Activated naive CD4-positive, alpha-beta T cell treated with anti-CD3 and anti-CD28 coated beads for 36 hours (primary cell): ENCODE measurements at regions not wholly inside any gene's neighbourhood (a gene's known extent, or its start where the extent isn't known, plus 50 kb on each side); places are given as distances from the start of the nearest gene placed in this dataset.

Experiments
- CTCF ChIA-PET: fragments of 350-600 bp; sonication (Branson Sonifier 250); formaldehyde crosslinking; loops from one replicate; lab custom pipeline; 2021; ENCODE audit warnings: antibody characterized with exemption; lab: Charles Lee
- DNase-seq: peaks from one replicate; pipeline ENCODE4 v3.0.0-alpha.2; 2020
- H3K27ac Mint-ChIP-seq: one replicate; pipeline ENCODE4 v1.8.0; 2021; ENCODE audit warnings: mild to moderate bottlenecking, mixed read lengths
- H3K27me3 Mint-ChIP-seq: one replicate; pipeline ENCODE4 v1.8.0; 2021; ENCODE audit warnings: low read depth, mixed read lengths
- H3K36me3 Mint-ChIP-seq: one replicate; pipeline ENCODE4 v1.8.0; 2021; ENCODE audit warnings: low read depth, mixed read lengths
- H3K4me1 Mint-ChIP-seq: one replicate; pipeline ENCODE4 v1.8.0; 2021; ENCODE audit warnings: low read depth, mixed read lengths
- H3K4me3 Mint-ChIP-seq: one replicate; pipeline ENCODE4 v1.8.0; 2021; ENCODE audit warnings: mild to moderate bottlenecking, moderate library complexity, mixed read lengths
- H3K9me3 Mint-ChIP-seq: one replicate; pipeline ENCODE4 v1.8.0; 2021; ENCODE audit warnings: mixed read lengths
- intact Hi-C: fragments of 100-400 bp; cut with micrococcal nuclease; formaldehyde crosslinking; loops from one replicate; pipeline ENCODE4 v1.15.1; 2023

GRCh38 chr11:116107229-116107628 is 603.0 kb upstream of the CADM1 start:
- Mint-ChIP-seq H3K36me3 (no peaks in the 10 kb centered on the region), H3K4me1 (no peaks in the 10 kb centered on the region), H3K9me3 (peaks cover 1% of the 10 kb centered on the region), H3K27ac (no peak overlapping the region), H3K4me3 (no peak overlapping the region), H3K27me3 (no peaks in the 10 kb centered on the region)
- DNase-seq, result no peak
- CTCF ChIA-PET, result no interaction called here
- intact Hi-C loops, result no loop called here

- Mint-ChIP-seq H3K27ac (no peak overlapping the region), H3K9me3 (no peaks in the 10 kb centered on the region), H3K4me3 (no peak overlapping the region), H3K4me1 (no peaks in the 10 kb centered on the region), H3K27me3 (no peaks in the 10 kb centered on the region), H3K36me3 (no peaks in the 10 kb centered on the region)
- CTCF ChIA-PET, result no interaction called here
- no peak for DNase-seq
- intact Hi-C loops, result no loop called here
Measured at GRCh38 chr11:116104498-116105174, 600.4 kb upstream of the CADM1 start.

- CTCF ChIA-PET, result no interaction called here
- intact Hi-C loops, result no loop called here
- no peaks in the 10 kb centered on the region for H3K9me3 Mint-ChIP-seq
- H3K4me3 Mint-ChIP-seq, result no peak overlapping the region
- H3K4me1 Mint-ChIP-seq, result no peaks in the 10 kb centered on the region
- no peaks in the 10 kb centered on the region for H3K36me3 Mint-ChIP-seq
- no peak for DNase-seq
- H3K27ac Mint-ChIP-seq, result no peak overlapping the region
- no peaks in the 10 kb centered on the region for H3K27me3 Mint-ChIP-seq
Measured at GRCh38 chr11:116101902-116102301, 597.7 kb upstream of the CADM1 start.

GRCh38 chr11:116100016-116100415 is 595.8 kb upstream of the CADM1 start:
- no peak overlapping the region for H3K27ac Mint-ChIP-seq
- CTCF ChIA-PET, result no interaction called here
- intact Hi-C loops, result no loop called here
- no peaks in the 10 kb centered on the region for H3K4me1 Mint-ChIP-seq
- H3K9me3 Mint-ChIP-seq, result no peaks in the 10 kb centered on the region
- H3K27me3 Mint-ChIP-seq, result peaks cover 5% of the 10 kb centered on the region
- no peak overlapping the region for H3K4me3 Mint-ChIP-seq
- no peak for DNase-seq
- H3K36me3 Mint-ChIP-seq, result no peaks in the 10 kb centered on the region

- CTCF ChIA-PET, result no interaction called here
- H3K27me3 Mint-ChIP-seq, result peaks cover 5% of the 10 kb centered on the region
- no peaks in the 10 kb centered on the region for H3K4me1 Mint-ChIP-seq
- H3K4me3 Mint-ChIP-seq, result no peak overlapping the region
- H3K27ac Mint-ChIP-seq, result no peak overlapping the region
- intact Hi-C loops, result no loop called here
- H3K9me3 Mint-ChIP-seq, result no peaks in the 10 kb centered on the region
- DNase-seq, result no peak
- H3K36me3 Mint-ChIP-seq, result no peaks in the 10 kb centered on the region
Measured at GRCh38 chr11:116099541-116099940, 595.3 kb upstream of the CADM1 start.

- Mint-ChIP-seq H3K36me3 (no peaks in the 10 kb centered on the region), H3K9me3 (no peaks in the 10 kb centered on the region), H3K27me3 (peaks cover 5% of the 10 kb centered on the region), H3K27ac (no peak overlapping the region), H3K4me1 (no peaks in the 10 kb centered on the region), H3K4me3 (no peak overlapping the region)
- intact Hi-C loops, result no loop called here
- DNase-seq, result no peak
- CTCF ChIA-PET, result interaction anchor here (1.1 kb wide), 1 partner anchor 11 kb away, joined by 3 read pairs; no protein-coding TSS in a partner anchor
Measured at GRCh38 chr11:116096272-116096995, 592.2 kb upstream of the CADM1 start.

GRCh38 chr11:116093481-116094270 is 589.5 kb upstream of the CADM1 start:
- CTCF ChIA-PET, result no interaction called here

GRCh38 chr11:116093065-116093464 is 588.9 kb upstream of the CADM1 start:
- CTCF ChIA-PET, result no interaction called here
- no peaks in the 10 kb centered on the region for H3K36me3 Mint-ChIP-seq
- no peak for DNase-seq
- intact Hi-C loops, result no loop called here
- no peak overlapping the region for H3K4me3 Mint-ChIP-seq
- H3K9me3 Mint-ChIP-seq, result no peaks in the 10 kb centered on the region
- no peaks in the 10 kb centered on the region for H3K4me1 Mint-ChIP-seq
- no peak overlapping the region for H3K27ac Mint-ChIP-seq
- peaks cover 5% of the 10 kb centered on the region for H3K27me3 Mint-ChIP-seq

More at GRCh38 chr11:116093481-116094270, 589.5 kb upstream of the CADM1 start:
- H3K27ac Mint-ChIP-seq, result no peak overlapping the region
- no peaks in the 10 kb centered on the region for H3K36me3 Mint-ChIP-seq
- DNase-seq, result no peak
- H3K4me1 Mint-ChIP-seq, result no peaks in the 10 kb centered on the region
- H3K4me3 Mint-ChIP-seq, result no peak overlapping the region
- no peaks in the 10 kb centered on the region for H3K9me3 Mint-ChIP-seq
- intact Hi-C loops, result no loop called here
- peaks cover 5% of the 10 kb centered on the region for H3K27me3 Mint-ChIP-seq

GRCh38 chr11:116086426-116086825 is 582.2 kb upstream of the CADM1 start:
- intact Hi-C loops, result no loop called here
- no peak for DNase-seq
- Mint-ChIP-seq H3K4me1 (no peaks in the 10 kb centered on the region), H3K4me3 (no peak overlapping the region), H3K27ac (no peak overlapping the region), H3K27me3 (no peaks in the 10 kb centered on the region), H3K9me3 (no peaks in the 10 kb centered on the region), H3K36me3 (no peaks in the 10 kb centered on the region)
- CTCF ChIA-PET, result no interaction called here

- no peak overlapping the region for H3K4me3 Mint-ChIP-seq
- H3K36me3 Mint-ChIP-seq, result no peaks in the 10 kb centered on the region
- intact Hi-C loops, result no loop called here
- H3K9me3 Mint-ChIP-seq, result peaks cover 1% of the 10 kb centered on the region
- DNase-seq, result no peak
- no peaks in the 10 kb centered on the region for H3K27me3 Mint-ChIP-seq
- CTCF ChIA-PET, result interaction anchor here (0.8 kb wide), 1 partner anchor 12 kb away, joined by 3 read pairs; no protein-coding TSS in a partner anchor
- H3K27ac Mint-ChIP-seq, result no peak overlapping the region
- H3K4me1 Mint-ChIP-seq, result no peaks in the 10 kb centered on the region
Measured at GRCh38 chr11:116085031-116085635, 580.9 kb upstream of the CADM1 start.

GRCh38 chr11:116084511-116084910 is 580.3 kb upstream of the CADM1 start:
- Mint-ChIP-seq H3K9me3 (peaks cover 1% of the 10 kb centered on the region), H3K27ac (no peak overlapping the region), H3K27me3 (no peaks in the 10 kb centered on the region), H3K36me3 (no peaks in the 10 kb centered on the region), H3K4me3 (no peak overlapping the region), H3K4me1 (no peaks in the 10 kb centered on the region)
- CTCF ChIA-PET, result no interaction called here
- intact Hi-C loops, result no loop called here
- DNase-seq, result no peak

- Mint-ChIP-seq H3K27me3 (no peaks in the 10 kb centered on the region), H3K4me3 (no peak overlapping the region), H3K27ac (no peak overlapping the region), H3K9me3 (peaks cover 3% of the 10 kb centered on the region), H3K36me3 (no peaks in the 10 kb centered on the region), H3K4me1 (no peaks in the 10 kb centered on the region)
- intact Hi-C loops, result no loop called here
- no peak for DNase-seq
- CTCF ChIA-PET, result no interaction called here
Measured at GRCh38 chr11:116082256-116082655, 578.0 kb upstream of the CADM1 start.
